Putamen (tissue), 1 donor: ENCODE measurements at regions not wholly inside any gene's neighbourhood (a gene's known extent, or its start where the extent isn't known, plus 50 kb on each side); places are given as distances from the start of the nearest gene placed in this dataset.
"Not testable (repeated sequence)": the region's sequence is repeated elsewhere in the genome, so short reads cannot be mapped to it uniquely, and the experiment has no call there.

Experiments
- DNase-seq: peaks from one replicate; pipeline ENCODE4 v3.0.0-alpha.2; 2016; ENCODE audit warnings: low spot score

DNA sequence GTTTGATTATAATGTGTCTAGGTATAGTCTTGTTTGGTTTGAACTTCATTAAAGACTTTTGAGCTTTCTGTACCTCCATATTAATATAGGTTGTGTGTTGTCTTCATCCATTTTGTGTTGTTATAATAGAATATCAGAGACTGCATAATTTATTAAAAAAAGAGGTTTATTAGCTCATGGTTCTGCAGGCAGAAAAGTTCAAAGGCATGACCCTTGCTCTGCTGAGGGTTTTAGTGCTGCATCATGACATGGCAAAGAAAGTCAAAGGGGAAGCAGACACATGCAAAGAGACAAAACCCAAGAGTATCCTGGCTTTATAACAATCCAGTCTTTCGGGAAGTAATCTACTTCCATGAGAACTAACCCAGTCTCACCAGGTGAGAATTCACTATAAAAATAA lies 358.2 kb downstream of the EDEM1 start:
- no peak for DNase-seq

DNA sequence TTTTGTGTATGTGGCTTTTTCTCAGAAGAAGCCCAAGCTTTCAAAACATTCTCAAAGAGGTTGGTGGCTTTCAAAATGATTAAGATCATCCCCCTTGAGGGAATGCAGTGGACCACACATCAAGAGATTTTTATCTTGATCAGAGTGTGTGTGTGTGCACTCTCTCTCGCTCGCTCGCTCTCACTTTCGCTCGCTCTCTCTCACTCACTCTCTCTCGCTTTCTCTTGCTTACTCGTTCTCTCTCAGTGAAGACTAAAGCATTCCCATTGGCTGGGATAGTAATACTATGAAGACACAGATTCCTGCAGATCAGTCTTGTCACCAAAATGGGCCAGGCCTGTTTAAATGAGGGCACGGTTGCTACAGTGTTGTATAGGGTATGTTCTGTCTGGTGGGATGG lies 365.7 kb downstream of the EDEM1 start:
- no peak for DNase-seq

DNA sequence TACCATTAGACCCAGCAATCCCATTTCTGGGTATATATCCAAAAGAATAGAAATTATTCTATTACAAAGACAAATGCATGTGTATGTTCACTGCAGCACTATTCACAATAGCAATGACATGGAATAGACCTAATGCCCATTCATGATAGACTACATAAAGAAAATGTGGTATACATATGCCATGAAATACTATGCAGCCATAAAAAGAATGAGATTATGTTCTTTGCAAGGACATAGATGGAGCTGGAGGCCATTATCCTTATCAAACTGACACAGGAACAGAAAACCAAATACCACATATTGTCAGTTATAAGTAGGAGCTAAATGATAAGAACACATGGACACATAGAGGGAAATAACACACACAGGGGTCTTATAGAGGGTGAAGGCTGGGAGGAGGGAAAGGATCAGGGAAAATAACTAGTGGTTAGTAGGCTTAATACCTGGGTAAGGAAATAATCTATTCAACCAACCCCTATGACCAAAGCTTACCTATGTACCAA lies 366.8 kb downstream of the EDEM1 start:
- DNase-seq: no peak

DNA sequence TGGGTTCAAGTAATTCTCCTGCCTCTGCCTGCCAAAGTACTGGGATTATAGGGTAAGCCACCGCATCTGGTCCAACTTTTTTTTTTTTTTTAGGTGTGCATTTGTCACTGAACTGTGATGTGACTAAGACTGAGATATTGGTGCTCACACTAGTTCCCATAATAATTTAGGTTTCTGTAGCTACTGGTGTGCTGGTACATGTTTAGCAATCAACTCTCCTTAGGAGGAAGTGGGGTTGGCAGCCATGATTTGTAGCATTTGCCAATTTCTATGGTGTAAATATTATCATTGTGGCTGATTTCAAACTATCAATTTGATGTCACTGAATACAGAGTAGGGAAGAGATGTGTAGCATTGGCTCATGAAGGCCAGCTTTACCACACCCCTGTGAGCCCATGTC lies 372.7 kb downstream of the EDEM1 start:
- DNase-seq: no peak

DNA sequence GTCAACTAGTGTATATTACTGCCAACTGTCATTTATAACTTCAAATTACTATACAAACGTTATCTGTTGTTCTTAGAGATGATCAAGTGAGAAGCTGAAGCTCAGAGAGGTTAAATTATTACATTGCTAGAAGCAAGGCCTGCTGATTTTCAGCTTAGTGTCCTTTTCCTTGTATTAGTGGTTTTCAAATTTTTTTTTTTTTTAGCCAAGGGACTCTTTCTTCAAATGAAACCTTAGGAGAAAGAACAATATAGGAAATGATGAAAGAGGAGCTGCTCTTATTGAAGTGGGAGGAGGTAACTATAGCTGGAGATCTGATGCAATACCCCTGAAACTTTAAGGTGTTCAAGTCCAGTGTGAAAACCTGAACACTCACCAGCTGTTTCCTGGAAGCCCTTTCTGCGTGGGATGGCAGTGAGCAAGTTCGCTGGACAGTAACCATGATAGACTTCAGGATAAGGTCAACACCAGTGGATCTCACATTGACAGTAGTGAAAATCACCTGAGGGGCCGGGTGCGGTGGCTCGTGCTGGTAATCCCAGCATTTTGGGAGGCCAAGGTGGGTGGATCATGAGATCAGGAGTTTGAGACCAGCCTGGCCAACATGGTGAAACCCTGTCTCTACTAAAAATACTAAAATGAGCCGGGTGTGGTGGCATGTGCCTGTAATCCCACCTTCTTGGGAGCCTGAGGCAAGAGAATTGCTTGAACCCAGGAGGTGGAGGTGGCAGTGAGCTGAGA lies 376.2 kb downstream of the EDEM1 start:
- no peak for DNase-seq

DNA sequence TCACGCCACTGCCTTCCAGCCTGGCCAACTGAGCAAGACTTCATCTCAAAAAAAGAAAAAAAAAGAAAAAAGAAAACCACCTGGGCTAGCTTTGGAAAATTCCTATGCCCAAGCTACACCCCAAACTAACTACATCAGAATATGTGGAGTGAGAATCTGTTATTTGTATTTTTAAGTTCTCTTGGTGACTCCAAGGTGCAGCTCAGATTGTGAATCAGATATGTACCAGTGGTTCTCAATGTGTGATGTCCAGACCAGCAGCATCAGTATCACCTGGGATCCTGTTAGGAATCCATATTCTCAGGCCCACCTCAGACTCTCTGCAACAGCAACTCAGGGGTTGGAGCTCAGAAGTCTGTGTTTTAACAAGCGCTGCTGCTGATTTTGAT lies 376.8 kb downstream of the EDEM1 start:
- DNase-seq: no peak

DNA sequence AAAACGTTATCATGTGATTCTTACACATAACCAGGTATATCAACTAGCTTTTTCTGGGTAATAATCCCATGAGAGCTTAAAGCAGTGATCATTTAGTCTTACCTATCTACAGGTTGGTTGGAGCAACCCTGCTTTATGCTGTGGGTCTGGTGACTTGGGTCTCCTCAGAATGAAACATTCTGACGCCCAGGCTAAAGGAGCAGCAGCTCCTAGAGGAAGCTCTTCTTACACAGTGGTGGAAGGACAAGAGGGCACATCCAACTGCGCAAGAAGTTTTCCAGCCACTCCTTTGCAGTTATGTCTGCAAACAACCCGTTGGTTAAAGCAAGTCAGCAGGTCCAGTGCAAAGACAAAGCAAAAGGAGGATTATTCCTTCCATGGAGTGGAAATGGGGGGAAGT lies 377.5 kb downstream of the EDEM1 start:
- DNase-seq: no peak

DNA sequence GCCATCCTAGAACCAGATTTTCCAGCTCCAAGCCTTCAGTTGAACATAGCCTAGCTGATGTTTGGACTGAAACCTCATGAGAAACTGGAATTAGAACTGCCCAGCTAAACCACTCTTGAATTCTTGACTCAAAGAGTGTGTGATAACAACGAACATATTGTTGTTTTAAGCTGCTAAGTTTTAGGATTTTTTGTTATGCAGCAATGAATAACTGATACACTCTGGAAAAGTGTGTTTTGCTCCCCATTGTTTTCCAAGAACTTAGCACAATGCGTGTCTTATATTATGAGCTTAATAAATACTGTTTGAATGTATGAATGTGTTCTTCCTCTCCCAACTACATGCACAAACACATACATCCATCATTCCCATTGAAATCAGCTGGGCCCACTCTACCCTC lies 379.6 kb downstream of the EDEM1 start:
- no peak for DNase-seq

DNA sequence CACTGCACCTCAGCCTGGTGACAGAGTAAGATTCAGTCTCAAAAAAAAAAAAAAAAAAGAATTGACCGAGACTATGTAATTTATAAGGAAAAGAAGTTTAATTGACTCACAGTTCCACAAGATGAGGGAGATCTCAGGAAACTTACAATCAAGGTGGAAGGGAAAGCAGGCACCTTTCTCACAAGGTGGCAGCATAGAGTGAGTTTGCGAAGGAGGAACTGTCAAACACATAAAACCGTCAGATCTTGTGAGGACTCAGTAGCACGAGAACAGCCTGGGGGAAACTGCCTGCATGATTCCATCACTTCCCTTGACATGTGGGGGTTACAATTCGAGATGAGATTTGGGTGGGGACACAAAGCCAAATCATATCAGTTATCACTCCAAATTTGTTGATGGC lies 380.9 kb downstream of the EDEM1 start:
- DNase-seq: no peak

DNA sequence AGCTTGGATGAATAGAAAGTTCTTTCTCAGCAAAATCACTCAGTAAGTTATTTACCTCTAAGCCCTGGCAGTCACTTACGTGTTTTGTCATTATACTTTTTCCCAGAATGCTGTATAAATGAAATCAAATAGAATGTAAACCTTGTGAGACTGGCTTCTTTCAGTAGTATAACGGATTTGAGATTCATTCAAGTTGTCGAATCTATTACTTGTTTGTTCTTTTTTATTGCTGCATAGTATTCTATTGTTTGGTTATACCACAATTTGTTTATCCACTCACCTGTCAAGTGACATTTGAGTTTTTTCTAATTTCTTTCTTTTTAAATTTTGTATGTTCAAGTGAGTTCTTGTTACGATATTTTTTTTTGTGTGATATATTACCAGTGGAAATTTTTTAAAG lies 381.6 kb downstream of the EDEM1 start:
- no peak for DNase-seq

DNA sequence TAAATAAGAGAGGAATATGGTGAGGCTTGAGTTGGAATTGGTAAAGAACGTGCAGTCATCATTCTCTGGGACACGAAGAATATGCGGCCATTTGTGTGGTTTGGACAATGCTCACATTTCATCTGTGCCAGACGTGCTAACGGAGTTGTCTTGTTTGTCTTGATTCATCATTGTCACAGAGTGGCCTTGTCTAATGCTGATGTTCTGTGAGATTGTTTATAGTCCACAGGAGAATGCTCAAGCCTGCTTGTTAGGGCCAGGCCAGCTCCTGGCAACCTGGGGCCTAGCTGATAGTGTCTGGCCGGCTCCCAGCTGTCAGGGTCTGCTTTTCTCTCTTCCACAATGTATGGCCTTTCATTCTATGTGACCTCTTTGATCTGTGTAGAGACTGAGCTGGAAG lies 384.7 kb downstream of the EDEM1 start:
- no peak for DNase-seq

DNA sequence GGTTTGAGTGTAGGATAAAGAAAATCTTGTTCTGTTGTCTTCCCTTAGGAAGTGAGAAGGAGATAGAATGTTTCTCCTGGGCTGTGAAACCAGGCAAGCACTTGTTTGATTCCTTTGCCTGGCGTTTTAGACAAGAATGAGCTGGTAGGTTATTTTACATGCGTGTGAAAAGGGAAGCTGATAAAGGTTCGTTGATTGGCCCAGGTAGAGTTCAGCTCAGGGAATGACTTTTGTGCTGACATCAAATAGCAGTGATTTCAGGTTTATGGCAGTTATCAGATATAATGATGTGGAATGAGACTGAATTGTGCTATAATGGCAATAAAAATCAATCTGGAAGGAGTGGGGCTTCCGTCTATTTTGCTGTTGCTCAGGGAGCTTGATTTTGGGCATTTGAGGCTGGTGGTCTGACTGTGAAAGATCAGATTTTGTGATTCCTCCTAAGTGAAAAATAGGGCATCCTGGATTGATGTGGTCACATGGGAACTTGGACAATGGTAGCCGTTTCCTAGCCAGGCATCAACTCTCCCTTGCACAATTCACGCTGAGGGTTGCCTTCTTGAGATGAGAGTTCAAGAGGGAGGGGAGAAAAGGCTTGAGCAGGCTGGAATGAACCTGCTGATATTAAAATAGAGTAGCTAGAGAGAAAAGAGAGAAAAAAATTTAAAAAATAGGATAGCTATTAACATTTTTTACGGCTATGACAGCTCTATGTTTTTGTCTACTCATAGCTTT lies 388.9 kb downstream of the EDEM1 start:
- DNase-seq: no peak

DNA sequence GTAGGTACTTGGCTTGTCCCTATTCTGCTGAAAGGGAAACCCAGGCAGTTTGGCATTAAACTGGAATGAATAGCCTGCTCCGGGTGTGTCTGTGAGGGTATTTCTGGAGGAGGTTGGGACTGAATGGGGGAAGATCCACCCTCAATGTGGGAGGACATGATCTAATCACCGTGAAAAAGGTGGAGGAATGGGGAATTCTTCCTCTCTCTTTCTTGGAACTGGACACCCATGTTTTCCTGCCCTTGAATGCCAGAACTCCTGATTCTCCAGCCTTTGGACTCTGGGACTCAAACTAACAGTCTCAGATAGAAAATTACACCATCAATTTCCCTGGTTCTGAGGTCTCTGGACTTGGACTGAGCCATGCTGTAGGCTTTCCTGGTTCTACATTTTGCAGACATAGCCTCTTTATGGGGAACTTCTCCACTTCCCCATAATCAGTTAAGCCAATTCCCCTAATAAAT lies 391.7 kb downstream of the EDEM1 start:
- no peak for DNase-seq

DNA sequence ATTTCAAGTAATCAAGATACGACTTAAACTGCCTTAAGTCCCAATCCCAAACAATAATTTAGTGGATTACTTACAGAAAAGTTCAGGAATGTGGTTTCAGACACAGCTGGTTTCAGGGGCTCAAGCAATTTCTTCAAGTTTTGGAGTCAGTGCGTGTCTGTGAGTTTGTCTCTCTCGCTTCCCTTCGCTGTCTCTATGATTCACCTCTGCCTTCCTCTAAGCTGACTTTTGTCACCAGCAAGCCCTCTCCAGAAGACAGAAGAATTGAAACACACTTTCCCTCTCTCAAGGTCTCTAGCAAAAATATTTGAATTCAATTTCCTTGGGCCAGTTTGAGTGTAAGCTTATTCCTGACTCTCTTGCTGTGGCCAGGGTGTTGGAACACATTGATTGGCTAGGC lies 392.4 kb downstream of the EDEM1 start:
- no peak for DNase-seq

DNA sequence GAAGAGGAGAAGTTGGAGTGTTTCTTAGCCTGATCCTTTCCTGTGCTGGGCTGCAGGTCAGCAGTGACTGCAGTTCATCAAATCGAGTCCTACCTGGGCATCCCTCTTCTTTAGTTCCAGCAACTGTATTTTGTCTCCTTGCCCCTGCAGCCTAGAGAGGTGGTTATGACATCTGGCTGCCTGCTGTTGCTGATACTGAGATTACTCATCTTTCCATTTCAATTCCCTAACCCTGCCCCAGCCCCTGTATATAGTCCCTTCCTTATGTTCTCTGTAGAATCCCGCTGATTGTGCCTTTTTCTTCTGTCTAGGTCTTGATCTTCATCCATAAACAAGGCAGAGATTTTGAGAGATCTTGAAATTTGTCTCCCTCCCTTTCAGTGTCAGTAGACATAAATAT lies 393.3 kb downstream of the EDEM1 start:
- no peak for DNase-seq

DNA sequence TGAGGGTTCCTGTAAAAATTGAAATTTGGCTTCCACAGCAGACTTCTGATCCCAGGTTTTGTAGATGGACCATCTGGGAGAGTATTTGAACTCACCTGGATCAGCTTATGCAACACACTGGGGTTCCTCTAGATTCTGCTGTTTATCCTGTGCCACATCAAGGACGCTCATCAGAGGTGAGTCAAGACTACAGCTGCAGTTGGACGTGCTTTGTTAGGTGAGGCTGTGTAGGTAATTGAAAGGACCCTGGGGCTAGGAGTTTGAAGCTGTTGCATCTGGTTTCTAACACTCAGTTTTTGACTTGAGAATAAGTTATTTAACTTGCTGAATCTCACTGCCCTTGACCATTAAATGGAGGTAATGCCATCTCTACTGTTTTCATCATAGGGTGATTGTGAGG lies 394.2 kb downstream of the EDEM1 start:
- no peak for DNase-seq

DNA sequence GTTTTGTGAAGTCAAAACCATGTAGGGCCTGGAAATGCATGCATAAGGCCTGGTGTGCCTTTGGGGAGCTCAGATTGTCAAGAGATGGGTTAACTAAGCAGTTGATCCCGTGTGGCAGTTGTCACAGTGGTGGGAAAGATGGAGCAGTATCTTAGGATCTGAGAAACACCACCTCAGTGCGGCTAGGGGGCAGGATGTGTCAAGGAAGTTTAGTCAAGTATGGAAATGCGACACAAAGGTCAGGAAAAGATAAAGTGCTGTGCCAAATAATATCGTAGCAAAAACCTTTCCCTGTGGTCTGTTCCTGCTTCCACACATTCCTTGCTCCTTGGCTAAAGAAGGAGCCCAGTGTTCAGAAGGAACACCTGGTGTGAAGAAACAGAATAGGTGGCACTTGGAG lies 396.4 kb downstream of the EDEM1 start:
- DNase-seq: no peak

DNA sequence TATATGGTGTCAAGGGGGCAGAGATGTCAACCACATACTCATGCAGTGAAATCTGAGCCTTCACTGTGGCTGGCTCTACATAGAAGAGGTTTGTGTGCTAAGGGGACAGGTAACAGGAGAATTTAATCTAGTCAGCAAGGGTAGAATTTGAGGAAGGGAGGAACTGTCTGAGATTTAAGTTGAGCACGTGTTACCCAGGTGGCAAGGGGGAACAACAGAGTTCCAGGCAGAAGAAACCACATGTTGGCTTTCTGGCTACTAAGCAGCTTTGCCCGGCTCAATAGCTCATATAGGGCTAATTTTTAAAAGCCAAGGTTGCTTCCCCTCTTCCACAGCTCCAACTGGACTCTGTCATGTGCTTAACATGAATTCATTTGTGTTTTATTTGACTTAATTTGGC lies 397.6 kb downstream of the EDEM1 start:
- no peak for DNase-seq

DNA sequence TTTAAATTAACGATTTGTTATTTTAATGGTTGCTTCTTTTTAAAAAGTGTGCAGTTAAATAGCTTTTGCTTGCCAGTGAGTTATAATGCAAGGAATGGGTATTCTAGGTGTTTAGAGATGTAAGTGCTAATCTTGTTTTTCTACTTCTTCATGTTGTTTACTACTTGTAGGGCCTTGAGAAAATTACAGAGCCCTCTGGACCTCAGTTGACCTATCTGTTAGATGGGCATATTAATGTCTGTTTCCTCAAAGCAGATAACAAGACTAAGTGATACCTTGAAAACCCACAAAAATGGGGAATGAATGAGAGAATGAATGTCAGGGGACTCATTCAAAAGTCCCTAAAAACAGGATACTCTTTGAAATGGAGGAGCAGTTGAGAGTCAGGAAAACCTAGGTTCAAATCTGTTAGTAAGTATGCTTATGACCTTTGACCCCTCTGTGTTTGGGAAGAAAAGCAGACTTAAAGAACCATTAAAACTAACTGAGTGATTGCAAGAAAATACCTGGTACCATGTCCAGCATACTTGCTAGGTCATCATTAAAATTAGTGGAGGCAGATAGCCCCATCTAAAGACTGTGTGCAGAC lies 419.5 kb downstream of the EDEM1 start:
- DNase-seq: no peak

DNA sequence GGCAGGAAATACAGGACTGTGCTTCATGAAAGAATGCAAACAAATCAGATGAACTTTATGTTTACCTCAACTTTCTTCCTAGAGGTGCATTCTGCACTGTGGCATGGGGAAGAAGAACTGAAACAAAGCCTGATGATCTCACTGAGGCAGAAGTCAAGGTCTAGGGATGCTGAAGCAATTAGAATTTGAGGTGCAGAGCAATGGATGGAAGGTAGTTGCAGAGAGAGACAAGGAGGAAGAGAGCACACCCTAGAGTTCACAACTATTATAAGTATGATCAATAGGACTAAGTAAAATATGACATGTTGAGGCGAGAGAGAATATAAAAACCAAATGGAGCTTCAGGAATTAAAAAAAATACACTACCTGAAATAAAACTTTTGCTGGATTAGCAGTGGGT lies 420.1 kb downstream of the EDEM1 start:
- no peak for DNase-seq

DNA sequence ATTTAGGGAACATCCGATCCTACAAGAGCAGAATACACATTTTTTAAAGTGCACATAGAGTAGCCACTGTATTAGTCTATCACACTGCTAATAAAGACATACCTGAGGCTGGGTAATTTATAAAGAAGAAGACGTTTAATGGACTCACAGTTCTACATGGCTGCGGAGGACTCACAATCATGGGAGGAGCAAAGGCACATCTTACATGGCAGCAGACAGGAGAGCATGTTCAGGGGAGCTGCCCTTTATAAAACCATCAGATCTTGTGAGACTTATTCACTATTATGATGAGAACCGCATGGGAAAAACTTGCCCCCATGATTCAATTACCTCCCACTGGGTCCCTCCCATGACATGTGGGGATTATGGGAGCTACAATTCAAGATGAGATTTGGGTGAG lies 421.5 kb downstream of the EDEM1 start:
- not testable (repeated sequence) for DNase-seq

DNA sequence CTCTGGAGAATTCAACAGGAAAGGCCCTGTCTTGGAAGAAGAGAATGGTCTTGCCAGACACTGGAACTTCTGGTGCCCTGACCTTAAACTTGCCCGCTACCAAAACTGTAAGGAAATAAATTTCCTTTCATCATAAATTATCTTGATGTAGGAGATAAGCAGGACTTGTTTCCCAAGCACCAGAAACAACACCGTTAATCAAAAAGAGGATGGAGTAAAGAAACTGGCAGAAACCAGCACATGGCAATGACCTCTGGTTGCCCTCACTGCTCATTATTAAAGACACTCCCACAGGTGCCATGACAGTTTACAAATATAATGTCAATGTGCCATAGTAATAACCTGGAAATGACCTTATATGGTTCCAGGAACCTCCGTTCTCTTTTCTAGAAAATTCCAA lies 426.1 kb downstream of the EDEM1 start:
- DNase-seq: no peak

DNA sequence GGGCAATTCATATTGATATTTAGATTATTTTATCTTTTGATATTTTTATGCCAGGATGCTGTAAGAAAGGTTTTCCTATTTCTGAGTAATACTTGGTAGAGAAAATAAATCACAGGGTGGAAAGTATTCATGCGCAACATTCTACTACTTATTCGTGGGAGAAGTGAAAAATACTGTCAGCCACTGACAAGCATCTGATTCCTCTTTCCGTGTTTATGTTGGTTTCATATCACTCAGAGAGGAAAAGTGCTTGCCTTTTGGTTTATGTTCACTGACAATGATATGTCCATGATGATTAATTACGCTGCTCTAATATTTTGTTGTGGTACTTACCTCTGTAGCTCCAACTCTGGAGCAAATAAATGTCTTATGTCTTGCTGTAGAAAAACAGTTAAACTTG lies 429.4 kb downstream of the EDEM1 start:
- no peak for DNase-seq
